Smooth muscle cell (in vitro differentiated cells): ENCODE measurements at regions not wholly inside any gene's neighbourhood (a gene's known extent, or its start where the extent isn't known, plus 50 kb on each side); places are given as distances from the start of the nearest gene placed in this dataset.
"Not testable (repeated sequence)": the region's sequence is repeated elsewhere in the genome, so short reads cannot be mapped to it uniquely, and the experiment has no call there.

Source experiments
- DNase-seq: peaks from one replicate; lab custom pipeline; 2025; ENCODE audit not compliant: unreplicated experiment; lab: John Stamatoyannopoulos, UW
- H2AFZ ChIP-seq: fragments of 200-600 bp; sonication (generic); 2 replicates; pipeline ENCODE4 v1.6.0; 2016; ENCODE audit warnings: antibody characterized with exemption, low read depth, mild to moderate bottlenecking
- H3F3A ChIP-seq: fragments of 200-600 bp; sonication (generic); 2 replicates; pipeline ENCODE4 v1.6.0; 2017; ENCODE audit warnings: antibody characterized with exemption, low read depth
- H3K27ac ChIP-seq: fragments of 200-600 bp; sonication (generic); 2 replicates; pipeline ENCODE4 v1.5.1; 2016; ENCODE audit warnings: low read depth, mild to moderate bottlenecking
- H3K27me3 ChIP-seq: fragments of 200-600 bp; sonication (generic); 2 replicates; pipeline ENCODE4 v1.6.1; 2016; ENCODE audit warnings: low read depth, mild to moderate bottlenecking
- H3K36me3 ChIP-seq: fragments of 200-600 bp; sonication (generic); 2 replicates; pipeline ENCODE4 v1.5.1; 2016; ENCODE audit warnings: low read depth
- H3K4me1 ChIP-seq: fragments of 200-600 bp; sonication (generic); 2 replicates; pipeline ENCODE4 v1.5.1; 2016; ENCODE audit warnings: low read depth
- H3K4me2 ChIP-seq: fragments of 200-600 bp; sonication (generic); 2 replicates; pipeline ENCODE4 v1.6.0; 2016; ENCODE audit warnings: mild to moderate bottlenecking
- H3K4me3 ChIP-seq: fragments of 200-600 bp; sonication (generic); 2 replicates; pipeline ENCODE4 v1.5.1; 2016; ENCODE audit warnings: mild to moderate bottlenecking
- H3K79me2 ChIP-seq: fragments of 200-600 bp; sonication (generic); 2 replicates; pipeline ENCODE4 v1.6.0; 2016; ENCODE audit warnings: low read depth, mild to moderate bottlenecking
- H3K9ac ChIP-seq: fragments of 200-600 bp; sonication (generic); 2 replicates; pipeline ENCODE4 v1.6.0; 2016; ENCODE audit warnings: low read depth
- H3K9me3 ChIP-seq: fragments of 200-600 bp; sonication (generic); replicated peaks from 2 replicates; pipeline ENCODE4 v1.5.1; 2016; ENCODE audit warnings: low read depth
- H4K20me1 ChIP-seq: fragments of 200-600 bp; sonication (generic); 2 replicates; pipeline ENCODE4 v1.6.0; 2016; ENCODE audit warnings: low read depth
- WGBS: methylation state at CpG from one replicate; pipeline ENCODE4 v1.1.7; 2016; ENCODE audit warnings: low lambda C conversion rate; 5-methylcytosine and 5-hydroxymethylcytosine counted together
- TF ChIP-seq, protein P1 (sequence below): fragments of 200-600 bp; sonication (generic); IDR thresholded peaks from 2 replicates; pipeline ENCODE4 v1.5.1; 2017; ENCODE audit warnings: borderline replicate concordance, mild to moderate bottlenecking, antibody characterized with exemption; ENCODE audit not compliant: insufficient read depth, poor library complexity, severe bottlenecking

DNA sequence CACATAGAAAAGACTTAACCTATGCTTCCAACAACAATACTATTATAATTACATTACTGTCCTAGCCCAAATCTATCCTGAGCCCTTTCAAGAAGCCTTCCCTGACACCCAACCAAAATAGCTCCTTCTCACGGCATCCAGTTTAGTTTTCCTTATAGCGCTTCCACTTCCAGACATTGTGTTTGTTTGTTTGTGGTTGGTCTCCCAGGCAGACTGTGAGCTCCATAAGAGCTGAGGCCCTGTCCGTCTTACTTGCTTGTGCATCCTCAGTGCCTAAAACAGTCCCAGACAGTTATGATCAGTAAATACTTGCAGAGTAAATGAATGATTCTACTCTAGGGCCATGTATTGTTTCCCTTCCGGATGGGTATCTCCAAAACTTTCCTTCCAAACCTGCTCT, 68.1 kb upstream of the STARD13 start:
- TF ChIP-seq, protein P1, sequence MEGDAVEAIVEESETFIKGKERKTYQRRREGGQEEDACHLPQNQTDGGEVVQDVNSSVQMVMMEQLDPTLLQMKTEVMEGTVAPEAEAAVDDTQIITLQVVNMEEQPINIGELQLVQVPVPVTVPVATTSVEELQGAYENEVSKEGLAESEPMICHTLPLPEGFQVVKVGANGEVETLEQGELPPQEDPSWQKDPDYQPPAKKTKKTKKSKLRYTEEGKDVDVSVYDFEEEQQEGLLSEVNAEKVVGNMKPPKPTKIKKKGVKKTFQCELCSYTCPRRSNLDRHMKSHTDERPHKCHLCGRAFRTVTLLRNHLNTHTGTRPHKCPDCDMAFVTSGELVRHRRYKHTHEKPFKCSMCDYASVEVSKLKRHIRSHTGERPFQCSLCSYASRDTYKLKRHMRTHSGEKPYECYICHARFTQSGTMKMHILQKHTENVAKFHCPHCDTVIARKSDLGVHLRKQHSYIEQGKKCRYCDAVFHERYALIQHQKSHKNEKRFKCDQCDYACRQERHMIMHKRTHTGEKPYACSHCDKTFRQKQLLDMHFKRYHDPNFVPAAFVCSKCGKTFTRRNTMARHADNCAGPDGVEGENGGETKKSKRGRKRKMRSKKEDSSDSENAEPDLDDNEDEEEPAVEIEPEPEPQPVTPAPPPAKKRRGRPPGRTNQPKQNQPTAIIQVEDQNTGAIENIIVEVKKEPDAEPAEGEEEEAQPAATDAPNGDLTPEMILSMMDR = no peak
- Histone ChIP-seq H3K27ac (no peak overlapping the region), H2AFZ (no peak overlapping the region), H3F3A (peaks cover 5% of the 10 kb centered on the region), H3K27me3 (no peaks in the 10 kb centered on the region), H4K20me1 (no peaks in the 10 kb centered on the region), H3K36me3 (no peaks in the 10 kb centered on the region), H3K79me2 (peaks cover 5% of the 10 kb centered on the region), H3K4me1 (no peaks in the 10 kb centered on the region), H3K4me3 (no peak overlapping the region), H3K9ac (no peak overlapping the region), H3K9me3 (no peaks in the 10 kb centered on the region), H3K4me2 (no peak overlapping the region)
- WGBS = 81% methylated on average over 4 of the region's 4 CpGs
- no peak for DNase-seq

DNA sequence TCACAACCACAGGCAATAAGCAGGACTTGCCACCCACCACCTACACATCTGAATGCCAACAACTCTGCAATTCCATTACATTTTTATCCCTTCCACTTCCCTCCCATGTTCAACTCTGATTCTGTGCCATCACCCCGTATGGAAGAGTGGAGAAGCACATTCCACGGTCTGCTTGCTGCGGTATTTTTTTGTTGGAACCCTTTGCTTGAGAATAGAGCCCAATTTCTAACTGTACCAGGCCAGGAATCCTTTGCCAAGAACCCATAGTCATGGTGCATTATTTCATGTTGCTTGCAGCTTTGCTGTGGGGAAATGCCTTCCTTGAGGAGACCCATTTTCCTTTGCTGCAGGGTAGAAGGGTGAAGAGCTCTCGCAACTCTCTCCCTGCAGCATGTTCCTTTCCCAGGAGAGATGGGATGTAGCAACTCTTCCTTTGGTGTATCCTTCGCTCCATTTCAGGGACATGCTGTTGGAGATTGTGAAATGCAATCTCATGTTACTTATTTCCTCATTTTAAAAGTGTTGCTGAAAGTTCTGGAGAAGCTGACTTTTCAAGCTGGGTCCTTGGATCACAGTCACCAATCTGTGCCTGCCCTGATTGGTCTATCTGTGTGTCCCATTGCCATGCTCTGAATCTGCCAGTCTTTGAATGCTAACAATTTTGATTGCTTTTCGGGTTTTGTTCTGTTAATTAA, 69.8 kb upstream of the STARD13 start:
- Histone ChIP-seq H3K27ac (no peak overlapping the region), H3K9me3 (no peaks in the 10 kb centered on the region), H3K4me2 (no peak overlapping the region), H3K9ac (no peak overlapping the region), H3K36me3 (no peaks in the 10 kb centered on the region), H3K79me2 (no peaks in the 10 kb centered on the region), H3F3A (no peaks in the 10 kb centered on the region), H3K27me3 (no peaks in the 10 kb centered on the region), H3K4me1 (no peaks in the 10 kb centered on the region), H2AFZ (no peak overlapping the region), H4K20me1 (no peaks in the 10 kb centered on the region), H3K4me3 (no peak overlapping the region)
- TF ChIP-seq, protein P1 = no peak
- WGBS = 84% methylated on average over 6 of the region's 6 CpGs
- DNase-seq = no peak

DNA sequence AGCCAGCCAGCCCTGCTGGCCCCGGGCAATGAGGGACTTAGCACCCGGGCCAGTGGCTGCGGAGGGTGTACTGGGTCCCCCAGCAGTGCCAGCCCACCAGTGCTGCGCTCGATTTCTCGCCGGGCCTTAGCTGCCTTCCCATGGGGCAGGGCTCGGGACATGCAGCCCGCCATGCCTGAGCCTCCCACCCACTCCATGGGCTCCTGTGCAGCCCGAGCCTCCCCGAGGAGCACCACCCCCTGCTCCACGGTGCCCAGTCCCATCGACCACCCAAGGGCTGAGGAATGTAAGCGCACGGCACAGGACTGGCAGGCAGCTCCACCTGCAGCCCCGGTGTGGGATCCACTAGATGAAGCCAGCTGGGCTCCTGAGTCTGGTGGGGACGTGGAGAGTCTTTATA, 72.5 kb upstream of the STARD13 start:
- DNase-seq, H2AFZ ChIP-seq, H3K4me2 ChIP-seq, H3K36me3 ChIP-seq, H3F3A ChIP-seq, H3K27ac ChIP-seq, H4K20me1 ChIP-seq, H3K27me3 ChIP-seq, H3K9ac ChIP-seq, H3K4me3 ChIP-seq, H3K4me1 ChIP-seq, H3K9me3 ChIP-seq, H3K79me2 ChIP-seq: not testable (repeated sequence)
- WGBS = 95% methylated on average over 14 of the region's 17 CpGs

DNA sequence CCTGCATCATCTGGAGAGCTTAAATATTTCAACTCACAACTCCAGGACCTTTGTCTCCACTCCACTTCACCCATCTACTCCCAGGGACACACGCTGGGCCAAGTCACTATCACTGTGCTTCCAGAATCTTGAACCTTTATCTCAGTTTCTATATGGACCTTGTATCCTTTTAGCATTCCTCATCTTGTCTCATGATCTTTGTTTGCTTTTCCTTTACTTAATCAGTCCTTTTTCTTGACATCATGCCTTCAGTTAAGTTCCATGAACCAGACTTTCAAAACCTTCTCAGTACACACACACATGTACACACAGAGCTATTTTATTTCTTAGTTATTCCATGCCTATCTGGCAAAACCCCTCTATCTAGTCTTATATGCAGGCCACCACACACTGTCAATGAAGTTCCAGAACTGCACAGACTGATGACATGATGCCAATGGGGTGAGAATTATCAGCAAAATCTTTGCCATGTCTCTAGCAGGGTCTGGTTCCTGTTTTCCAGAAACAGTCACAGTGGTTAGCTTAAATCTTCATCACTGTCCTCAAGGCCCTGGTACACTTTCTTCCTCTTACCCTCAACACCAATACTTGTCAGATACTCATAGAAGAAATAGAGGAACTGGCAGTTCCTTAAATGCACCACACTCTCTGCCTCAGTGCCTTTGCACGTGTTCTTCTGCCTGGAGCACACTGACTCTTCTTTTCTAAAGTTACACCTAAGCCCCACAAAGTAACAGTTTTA, 77.6 kb upstream of the STARD13 start:
- no peak overlapping the region for H3K9ac ChIP-seq
- H3K27ac ChIP-seq = no peak overlapping the region
- H3K4me1 ChIP-seq = no peaks in the 10 kb centered on the region
- DNase-seq = no peak
- no peaks in the 10 kb centered on the region for H3F3A ChIP-seq
- H2AFZ ChIP-seq = no peak overlapping the region
- TF ChIP-seq, protein P1 = no peak
- no peak overlapping the region for H3K4me3 ChIP-seq
- H3K36me3 ChIP-seq = no peaks in the 10 kb centered on the region
- H3K9me3 ChIP-seq = no peaks in the 10 kb centered on the region
- H4K20me1 ChIP-seq = no peaks in the 10 kb centered on the region
- H3K79me2 ChIP-seq = no peaks in the 10 kb centered on the region
- H3K4me2 ChIP-seq = no peak overlapping the region
- no peaks in the 10 kb centered on the region for H3K27me3 ChIP-seq
- 97% methylated on average over 2 of the region's 2 CpGs for WGBS
